Stomach (tissue), 8 donors: ENCODE measurements at regions not wholly inside any gene's neighbourhood (a gene's known extent, or its start where the extent isn't known, plus 50 kb on each side); places are given as distances from the start of the nearest gene placed in this dataset.

ENCODE experiments used
- DNase-seq, 2 donors: peaks; one replicate each; pipeline versions ENCODE4 v3.0.0 to v3.0.0-alpha.2; 2013 to 2019
- H3K27ac ChIP-seq, 5 donors: fragments of 200-600 bp in 4 of 5; sonication (generic) in 4 of 5; one replicate each; pipeline ENCODE4 v1.5.1; 2013 to 2019; ENCODE audit warnings: mild to moderate bottlenecking in 1 of 5, moderate library complexity in 1 of 5
- H3K27me3 ChIP-seq, 3 donors: fragments of 200-600 bp; sonication (generic); one replicate each; pipeline ENCODE4 v1.5.1; 2017 to 2019; ENCODE audit warnings: mixed run types in 1 of 3
- H3K36me3 ChIP-seq, 4 donors: fragments of 200-600 bp; sonication (generic); 1 replicate in 3 of 4; 2 replicates in 1 of 4; pipeline ENCODE4 v1.5.1; 2016 to 2019
- H3K4me1 ChIP-seq, 4 donors: fragments of 200-600 bp; sonication (generic); one replicate each; pipeline ENCODE4 v1.5.1; 2016 to 2019
- H3K4me3 ChIP-seq, 4 donors: fragments of 200-600 bp; sonication (generic) in 3 of 4; one replicate each; pipeline ENCODE4 v1.5.1; 2016 to 2019; ENCODE audit warnings: mild to moderate bottlenecking in 1 of 4
- H3K9me3 ChIP-seq, 4 donors: fragments of 200-600 bp; sonication (generic); one replicate each; pipeline ENCODE4 v1.5.1; 2016 to 2019
- CTCF ChIP-seq, 7 experiments: fragments of 450-650 bp in 4 of 7; fragments of 200-600 bp in 3 of 7; sonication (generic) in 3 of 7; IDR thresholded peaks; one replicate each; pipeline ENCODE4 v1.5.1; 2016 to 2019; ENCODE audit warnings: antibody characterized with exemption in 7 of 7, control low read depth in 2 of 7, mild to moderate bottlenecking in 1 of 7
- EP300 ChIP-seq: sonication (generic); formaldehyde crosslinking; IDR thresholded peaks from one replicate; pipeline ENCODE4 v1.6.1; 2017; ENCODE audit warnings: antibody characterized with exemption
- POLR2A ChIP-seq, 4 donors: fragments of 450-650 bp; IDR thresholded peaks; one replicate each; pipeline ENCODE4 v1.6.1; 2016; ENCODE audit warnings: antibody characterized with exemption in 4 of 4, control low read depth in 2 of 4, mild to moderate bottlenecking in 1 of 4, moderate library complexity in 1 of 4
- POLR2AphosphoS5 ChIP-seq, 3 donors: sonication (generic); formaldehyde crosslinking; IDR thresholded peaks; one replicate each; pipeline ENCODE4 v1.6.1; 2016; ENCODE audit warnings: antibody characterized with exemption in 3 of 3
- WGBS, 5 donors: extraction: QIAGEN DNeasy Blood & Tissue Kit in 3 of 5; methylation state at CpG; one replicate each; pipeline versions ENCODE4 v1.1.5 to v1.1.7; 2013 to 2018; 5-methylcytosine and 5-hydroxymethylcytosine counted together
- intact Hi-C: fragments of 100-400 bp; cut with DNase I; formaldehyde crosslinking; loops from one replicate; pipeline ENCODE4 v1.15.1; 2023; ENCODE audit warnings: low total_unique reads
- donor health status: healthy with polysubstance abuse.
- donor health status: Bipolar disorder and iron deficiency.
- donor health status: healthy.

DNA sequence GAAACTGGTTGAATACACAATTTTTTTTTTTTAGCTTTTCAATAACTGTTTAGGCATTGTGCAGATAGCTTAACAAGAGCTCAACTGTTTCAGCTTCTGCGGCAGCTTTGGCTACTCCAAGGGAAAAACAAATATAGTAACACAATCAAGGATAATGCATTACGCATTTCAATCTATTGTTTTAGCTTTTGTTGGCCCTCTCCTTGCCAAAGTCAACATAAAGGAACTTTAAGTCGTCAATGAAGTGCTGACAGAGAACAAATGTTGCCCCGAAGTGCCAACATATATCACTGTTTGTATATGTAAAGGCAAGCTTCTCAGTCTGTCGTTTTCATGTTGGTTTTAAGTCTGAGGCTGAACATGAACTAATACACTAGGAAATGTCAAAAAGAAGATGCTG lies 1087.4 kb upstream of the FLRT2 start:
- H3K27ac ChIP-seq: no peak overlapping the region

DNA sequence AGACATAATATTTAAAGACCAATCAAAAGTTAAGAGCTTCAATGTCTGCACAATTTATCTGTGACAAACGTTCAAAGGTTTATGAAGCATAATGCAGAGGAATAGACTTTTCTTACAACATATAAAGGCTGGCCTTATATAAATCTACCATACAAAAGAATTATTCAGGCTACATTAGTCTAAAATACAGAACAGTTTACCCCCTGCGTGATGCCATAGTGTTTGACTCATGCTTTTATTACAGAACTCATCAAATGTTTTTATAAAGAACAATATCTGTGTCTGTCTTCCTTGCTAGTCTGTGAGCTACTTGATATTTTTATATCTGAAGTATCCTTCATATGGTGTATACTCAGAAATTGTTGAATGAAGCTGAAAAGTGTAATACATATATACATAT lies 1084.5 kb upstream of the FLRT2 start:
- no peak for DNase-seq
- peaks cover 0 to 9% (median 0%) of the 10 kb centered on the region in 4 donors for H3K4me1 ChIP-seq
- H3K27ac ChIP-seq: no peak overlapping the region
- H3K9me3 ChIP-seq: no peaks in the 10 kb centered on the region
- WGBS, 5 donors: 85 to 93% (median 87%) methylated on average over 2 of the region's 2 CpGs
- no peaks in the 10 kb centered on the region for H3K36me3 ChIP-seq
- no peak for TF ChIP-seq EP300
- TF ChIP-seq CTCF (IDR thresholded peaks at IDR 0.05): no peak
- no peak for TF ChIP-seq POLR2A (IDR thresholded peaks at IDR 0.05)
- no peak for TF ChIP-seq POLR2AphosphoS5 (IDR thresholded peaks at IDR 0.05)
- H3K4me3 ChIP-seq: no peak overlapping the region
- no peaks in the 10 kb centered on the region for H3K27me3 ChIP-seq
- intact Hi-C loops: no loop called here

More for the DNA sequence above, 1087.4 kb upstream of the FLRT2 start:
- Histone ChIP-seq H3K9me3 (no peaks in the 10 kb centered on the region), H3K4me3 (no peak overlapping the region), H3K4me1 (peaks cover 0 to 9% (median 0%) of the 10 kb centered on the region in 4 donors), H3K36me3 (no peaks in the 10 kb centered on the region), H3K27me3 (no peaks in the 10 kb centered on the region)
- WGBS, 5 donors: 10 to 28% (median 14%) methylated on average over 5 of the region's 5 CpGs
- no peak for TF ChIP-seq CTCF (IDR thresholded peaks at IDR 0.05)
- TF ChIP-seq POLR2AphosphoS5 (IDR thresholded peaks at IDR 0.05): peak in 1 of 3 donors; percentile 26
- intact Hi-C loops: no loop called here
- DNase-seq: peak in 1 of 2 donors; percentile 55

- TF ChIP-seq POLR2AphosphoS5 (IDR thresholded peaks at IDR 0.05): no peak
- no peak for TF ChIP-seq EP300
- no peak for TF ChIP-seq POLR2A (IDR thresholded peaks at IDR 0.05)
- no peak for TF ChIP-seq CTCF (IDR thresholded peaks at IDR 0.05)
- Histone ChIP-seq H3K36me3 (no peaks in the 10 kb centered on the region), H3K27me3 (no peaks in the 10 kb centered on the region), H3K4me1 (peaks cover 0 to 9% (median 0%) of the 10 kb centered on the region in 4 donors), H3K9me3 (no peaks in the 10 kb centered on the region), H3K4me3 (no peak overlapping the region), H3K27ac (no peak overlapping the region)
- intact Hi-C loops: no loop called here
- DNase-seq: no peak
- 88 to 98% (median 94%) methylated on average over 3 of the region's 3 CpGs for WGBS, 5 donors
Observed at GRCh38 chr14:84446250-84446649, 1083.7 kb upstream of the FLRT2 start.

GRCh38 chr14:84453307-84453950 lies 1076.5 kb upstream of the FLRT2 start:
- TF ChIP-seq POLR2AphosphoS5 (IDR thresholded peaks at IDR 0.05) (no peak), CTCF (IDR thresholded peaks at IDR 0.05) (no peak), POLR2A (IDR thresholded peaks at IDR 0.05) (no peak), EP300 (no peak)
- H3K4me1 ChIP-seq: no peaks in the 10 kb centered on the region
- intact Hi-C loops: no loop called here
- no peaks in the 10 kb centered on the region for H3K9me3 ChIP-seq
- H3K36me3 ChIP-seq: no peaks in the 10 kb centered on the region
- no peaks in the 10 kb centered on the region for H3K27me3 ChIP-seq
- WGBS, 5 donors: 66 to 80% (median 75%) methylated on average over 5 of the region's 5 CpGs
- no peak for DNase-seq
- no peak overlapping the region for H3K4me3 ChIP-seq
- H3K27ac ChIP-seq: no peak overlapping the region
